Nephron (organoid): ENCODE measurements at regions not wholly inside any gene's neighbourhood (a gene's known extent, or its start where the extent isn't known, plus 50 kb on each side); places are given as distances from the start of the nearest gene placed in this dataset.

Experiments
- H3K27ac Mint-ChIP-seq, 3 experiments: 2 replicates each; pipeline ENCODE4 v1.8.0; 2020; ENCODE audit warnings: mixed read lengths in 3 of 3, mild to moderate bottlenecking in 2 of 3, moderate library complexity in 1 of 3
- H3K27me3 Mint-ChIP-seq: 2 replicates; pipeline ENCODE4 v1.8.0; 2021; ENCODE audit warnings: low read depth, mild to moderate bottlenecking, moderate library complexity, mixed read lengths
- H3K36me3 Mint-ChIP-seq: 2 replicates; pipeline ENCODE4 v1.8.0; 2020; ENCODE audit warnings: low read depth, mixed read lengths
- H3K4me1 Mint-ChIP-seq: 2 replicates; pipeline ENCODE4 v1.8.0; 2020; ENCODE audit warnings: mixed read lengths
- H3K4me3 Mint-ChIP-seq, 3 experiments: 2 replicates each; pipeline ENCODE4 v1.8.0; 2020; ENCODE audit warnings: mild to moderate bottlenecking in 3 of 3, mixed read lengths in 3 of 3, moderate library complexity in 2 of 3
- H3K9me3 Mint-ChIP-seq: 2 replicates; pipeline ENCODE4 v1.8.0; 2020; ENCODE audit warnings: mixed read lengths
- CTCF ChIP-seq, 3 experiments: fragments of 200-600 bp; sonication (generic); IDR thresholded peaks; one replicate each; pipeline ENCODE4 v1.5.0; 2021; ENCODE audit warnings: antibody characterized with exemption in 3 of 3; ENCODE audit not compliant: unreplicated experiment in 3 of 3

- Mint-ChIP-seq H3K4me1 (peaks cover 53% of the 10 kb centered on the region), H3K9me3 (no peaks in the 10 kb centered on the region), H3K4me3 (no peak overlapping the region), H3K36me3 (no peaks in the 10 kb centered on the region), H3K27ac (peak overlapping the region in 2 of 3 experiments; percentile 49 to 80), H3K27me3 (no peaks in the 10 kb centered on the region)
- TF ChIP-seq CTCF (IDR thresholded peaks at IDR 0.05; ENCODE audit: unreplicated experiment in 3 of 3) = no peak
Observed at GRCh38 chr2:66674087-66674486, 239.2 kb downstream of the MEIS1 start.

- Mint-ChIP-seq H3K4me1 (peaks cover 58% of the 10 kb centered on the region), H3K27ac (peak overlapping the region; percentile 7 to 80 (median 65)), H3K4me3 (no peak overlapping the region), H3K9me3 (no peaks in the 10 kb centered on the region), H3K27me3 (no peaks in the 10 kb centered on the region), H3K36me3 (no peaks in the 10 kb centered on the region)
- no peak for TF ChIP-seq CTCF (IDR thresholded peaks at IDR 0.05; ENCODE audit: unreplicated experiment in 3 of 3)
Observed at GRCh38 chr2:66675591-66675990, 240.7 kb downstream of the MEIS1 start.

- H3K36me3 Mint-ChIP-seq = no peaks in the 10 kb centered on the region
- no peak for TF ChIP-seq CTCF (IDR thresholded peaks at IDR 0.05; ENCODE audit: unreplicated experiment in 3 of 3)
- no peaks in the 10 kb centered on the region for H3K27me3 Mint-ChIP-seq
- no peak overlapping the region for H3K4me3 Mint-ChIP-seq
- H3K27ac Mint-ChIP-seq = peak overlapping the region; percentile 84 to 97 (median 93)
- H3K4me1 Mint-ChIP-seq = peaks cover 77% of the 10 kb centered on the region
- H3K9me3 Mint-ChIP-seq = no peaks in the 10 kb centered on the region
Observed at GRCh38 chr2:66679442-66679841, 244.5 kb downstream of the MEIS1 start.

GRCh38 chr2:66682476-66682875 is 247.6 kb downstream of the MEIS1 start:
- no peaks in the 10 kb centered on the region for H3K27me3 Mint-ChIP-seq
- no peak for TF ChIP-seq CTCF (IDR thresholded peaks at IDR 0.05; ENCODE audit: unreplicated experiment in 3 of 3)
- no peaks in the 10 kb centered on the region for H3K9me3 Mint-ChIP-seq
- peak overlapping the region; percentile 84 to 98 (median 97) for H3K27ac Mint-ChIP-seq
- no peaks in the 10 kb centered on the region for H3K36me3 Mint-ChIP-seq
- peaks cover 75% of the 10 kb centered on the region for H3K4me1 Mint-ChIP-seq
- peak overlapping the region in 1 of 3 experiments; percentile 58 for H3K4me3 Mint-ChIP-seq

GRCh38 chr2:66683064-66683463 is 248.1 kb downstream of the MEIS1 start:
- H3K27ac Mint-ChIP-seq = peak overlapping the region; percentile 84 to 98 (median 97)
- H3K27me3 Mint-ChIP-seq = no peaks in the 10 kb centered on the region
- peak overlapping the region in 2 of 3 experiments; percentile 23 to 58 for H3K4me3 Mint-ChIP-seq
- TF ChIP-seq CTCF (IDR thresholded peaks at IDR 0.05; ENCODE audit: unreplicated experiment in 3 of 3) = no peak
- H3K9me3 Mint-ChIP-seq = no peaks in the 10 kb centered on the region
- H3K4me1 Mint-ChIP-seq = peaks cover 73% of the 10 kb centered on the region
- H3K36me3 Mint-ChIP-seq = no peaks in the 10 kb centered on the region

GRCh38 chr2:66683599-66683998 is 248.7 kb downstream of the MEIS1 start:
- H3K4me3 Mint-ChIP-seq = peak overlapping the region in 2 of 3 experiments; percentile 20 to 58
- H3K4me1 Mint-ChIP-seq = peaks cover 74% of the 10 kb centered on the region
- H3K27me3 Mint-ChIP-seq = no peaks in the 10 kb centered on the region

More at GRCh38 chr2:66683599-66683998, 248.7 kb downstream of the MEIS1 start:
- TF ChIP-seq CTCF (IDR thresholded peaks at IDR 0.05; ENCODE audit: unreplicated experiment in 3 of 3) = no peak
- Mint-ChIP-seq H3K36me3 (no peaks in the 10 kb centered on the region), H3K9me3 (no peaks in the 10 kb centered on the region), H3K27ac (peak overlapping the region; percentile 84 to 98 (median 97))
